ENCODE measurements at regions not wholly inside any gene's neighbourhood (a gene's known extent, or its start where the extent isn't known, plus 50 kb on each side); places are given as distances from the start of the nearest gene placed in this dataset.
"Not testable (repeated sequence)": the region's sequence is repeated elsewhere in the genome, so short reads cannot be mapped to it uniquely, and the experiment has no call there.

DNA sequence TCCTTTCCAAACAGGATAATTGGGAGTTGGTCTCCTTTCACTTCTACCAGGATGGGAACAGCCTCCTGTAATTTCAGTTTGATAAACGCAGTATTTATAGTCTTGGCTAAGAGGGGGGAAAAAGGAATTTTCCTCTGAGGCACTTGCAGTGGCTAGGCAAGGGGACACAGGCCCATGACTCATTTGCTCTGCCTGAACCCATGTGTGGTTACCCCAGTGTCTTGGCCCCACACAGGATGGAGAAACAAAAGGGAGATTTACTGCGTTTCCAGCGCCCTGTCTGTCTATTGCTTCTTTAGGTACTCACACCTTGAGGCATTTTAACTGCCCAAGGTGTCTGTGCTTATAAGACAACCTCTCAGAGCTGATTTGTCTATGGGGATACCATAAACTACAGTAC lies 74.8 kb upstream of the NEDD9 start:
- no peak for DNase-seq (ENCODE audit: low spot score)

DNA sequence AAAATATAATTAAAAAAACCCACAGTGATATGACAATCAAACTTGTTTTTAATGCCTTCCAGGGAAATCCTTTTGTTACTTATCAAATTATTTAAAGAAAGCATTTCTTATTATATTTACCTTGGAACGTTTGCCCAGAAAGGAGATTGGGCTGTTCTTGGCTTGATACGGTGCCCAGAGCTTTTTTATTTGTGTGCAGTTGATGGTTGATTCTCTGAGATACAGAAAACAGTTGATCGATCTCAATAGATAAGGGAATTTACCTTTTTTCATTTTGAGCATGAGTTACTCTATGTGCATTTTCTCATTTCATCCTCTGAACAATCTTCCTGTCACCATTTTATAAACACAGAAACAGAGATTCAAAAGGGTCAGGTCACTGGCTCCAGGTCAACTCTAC lies 72.5 kb upstream of the NEDD9 start:
- ATAC-seq (no peak), DNase-seq (ENCODE audit: low spot score) (no peak)

More for the DNA sequence above, 74.8 kb upstream of the NEDD9 start:
- ATAC-seq: no peak

DNA sequence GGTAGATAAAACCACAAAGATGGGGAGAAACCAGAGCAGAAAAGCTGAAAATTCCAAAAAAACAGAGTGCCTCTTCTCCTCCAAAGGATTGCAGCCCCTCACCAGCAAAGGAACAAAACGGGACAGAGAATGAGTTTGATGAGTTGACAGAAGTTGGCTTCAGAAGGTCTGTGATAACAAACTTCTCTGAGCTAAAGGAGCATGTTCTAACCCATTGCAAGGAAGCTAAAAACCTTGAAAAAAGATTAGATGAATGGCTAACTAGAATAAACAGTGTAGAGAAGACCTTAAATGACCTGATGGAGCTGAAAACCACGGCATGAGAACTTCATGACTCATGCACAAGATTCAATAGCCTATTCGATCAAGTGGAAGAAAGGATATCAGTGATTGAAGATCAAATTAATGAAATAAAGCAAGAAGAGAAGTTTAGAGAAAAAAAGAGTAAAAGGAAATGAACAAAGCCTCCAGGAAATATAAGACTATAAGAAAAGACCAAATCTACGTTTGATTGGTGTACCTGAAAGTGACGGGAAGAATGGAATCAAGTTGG lies 67.5 kb upstream of the NEDD9 start:
- not testable (repeated sequence) for DNase-seq (ENCODE audit: low spot score); ATAC-seq

DNA sequence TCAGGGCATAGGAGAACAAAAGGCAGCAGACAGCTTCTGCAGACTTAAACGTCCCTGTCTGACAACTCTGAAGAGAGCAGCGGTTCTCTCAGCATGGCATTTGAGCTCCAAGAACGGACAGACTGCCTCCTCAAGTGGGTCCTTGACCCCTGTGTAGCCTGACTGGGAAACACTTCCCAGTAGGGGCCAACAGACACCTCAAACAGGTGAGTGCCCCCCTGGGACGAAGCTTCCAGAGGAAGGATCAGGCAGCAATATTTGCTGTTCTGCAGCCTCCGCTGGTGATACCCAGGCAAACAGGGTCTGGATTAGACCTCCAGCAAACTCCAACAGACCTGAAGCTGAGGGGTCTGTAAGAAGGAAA lies 66.9 kb upstream of the NEDD9 start:
- ATAC-seq; DNase-seq (ENCODE audit: low spot score): not testable (repeated sequence)

DNA sequence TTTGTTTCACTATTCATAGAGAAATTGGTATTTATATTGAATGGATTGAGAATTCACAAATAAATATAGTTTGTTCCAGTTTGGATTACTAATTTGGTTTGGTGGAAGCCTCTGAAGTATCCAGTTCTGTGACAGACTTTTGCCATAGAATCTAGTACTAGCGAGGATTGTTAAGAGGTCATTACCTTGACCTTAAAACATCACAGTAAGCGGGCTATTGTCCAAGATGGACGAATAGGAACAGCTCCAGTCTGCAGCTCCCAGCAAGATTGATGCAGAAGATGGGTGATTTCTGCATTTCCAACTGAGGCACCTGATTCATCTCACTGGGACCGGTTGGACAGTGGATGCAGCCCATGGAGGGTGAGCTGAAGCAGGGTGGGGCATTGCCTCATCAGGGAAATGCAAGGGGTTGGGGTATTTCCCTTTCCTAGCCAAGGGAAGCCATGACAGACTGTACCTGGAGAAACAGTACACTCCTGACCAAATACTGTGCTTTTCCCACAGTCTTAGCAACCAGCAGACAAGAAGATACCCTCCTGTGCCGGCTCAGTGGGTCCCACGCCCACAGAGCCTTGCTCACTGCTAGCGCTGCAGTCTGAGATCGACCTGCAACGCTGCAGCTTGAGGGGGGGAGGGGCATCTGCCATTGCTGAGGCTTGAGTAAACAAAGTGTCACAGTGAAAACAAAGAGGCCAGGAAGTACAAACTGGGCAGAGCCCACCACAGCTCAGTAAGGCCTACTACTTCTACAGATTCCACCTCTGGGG lies 66.4 kb upstream of the NEDD9 start:
- DNase-seq (ENCODE audit: low spot score) (peak; percentile 60), ATAC-seq (peak; percentile 85)

DNA sequence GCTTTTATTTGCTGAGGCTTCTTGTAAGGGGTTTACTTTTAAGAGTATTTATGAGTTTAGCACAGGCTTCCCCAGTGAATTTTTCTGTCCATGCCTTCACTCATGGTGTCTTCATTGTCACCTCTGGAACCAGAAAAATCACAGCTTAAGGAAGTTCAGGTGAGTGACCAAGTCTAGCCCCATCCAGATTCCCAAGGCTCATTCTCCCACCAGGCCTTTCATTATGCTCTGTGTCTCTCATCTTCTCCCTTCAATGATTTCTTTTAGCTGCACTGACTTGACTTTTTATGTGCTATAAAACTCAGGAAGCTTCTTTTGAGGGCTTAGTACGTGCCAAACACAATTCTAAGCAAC lies 64.9 kb upstream of the NEDD9 start:
- ATAC-seq: no peak
- no peak for DNase-seq (ENCODE audit: low spot score)

DNA sequence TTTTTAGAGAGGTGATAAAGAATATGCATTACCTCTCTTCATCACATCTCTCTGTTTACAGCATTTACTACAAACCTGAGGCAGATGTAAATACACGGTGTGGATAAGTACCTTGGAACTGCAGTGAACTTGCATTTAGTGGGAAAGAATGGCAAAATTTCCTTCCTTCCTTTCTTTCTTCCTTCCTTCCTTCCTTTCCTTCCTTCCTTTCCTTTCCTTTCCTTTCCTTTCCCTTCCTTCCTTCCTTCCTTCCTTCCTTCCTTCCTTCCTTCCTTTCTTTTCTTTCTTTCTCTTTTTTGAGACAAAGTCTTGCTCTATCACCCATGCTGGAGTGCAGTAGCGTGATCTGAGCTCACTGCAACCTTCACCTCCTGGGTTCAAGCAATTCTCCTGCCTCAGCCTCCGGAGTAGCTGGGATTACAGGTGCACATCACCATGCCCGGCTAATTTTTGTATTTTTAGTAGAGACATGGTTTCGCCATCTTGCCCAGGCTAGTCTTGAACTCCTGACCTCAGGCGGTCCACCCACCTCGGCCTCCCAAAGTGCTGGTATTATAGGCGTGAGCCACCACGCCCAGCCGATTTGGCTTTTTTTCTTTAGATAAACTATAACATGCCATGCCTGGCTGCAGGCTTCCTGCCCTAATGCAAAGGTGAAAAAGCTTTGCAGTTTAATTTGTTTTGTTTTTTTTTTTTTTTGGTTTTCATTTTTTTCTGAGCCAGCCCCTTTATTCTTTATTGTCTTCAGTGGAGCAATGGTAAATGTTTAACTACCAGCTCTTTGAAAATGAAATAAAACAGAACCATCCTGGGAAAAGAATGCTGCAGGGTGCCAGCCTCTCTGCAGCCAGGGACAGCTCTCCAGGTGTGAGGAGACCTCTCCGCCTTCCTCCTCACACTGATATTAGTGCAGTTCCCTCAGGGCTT lies 64.2 kb upstream of the NEDD9 start:
- no peak for DNase-seq (ENCODE audit: low spot score)
- no peak for ATAC-seq

DNA sequence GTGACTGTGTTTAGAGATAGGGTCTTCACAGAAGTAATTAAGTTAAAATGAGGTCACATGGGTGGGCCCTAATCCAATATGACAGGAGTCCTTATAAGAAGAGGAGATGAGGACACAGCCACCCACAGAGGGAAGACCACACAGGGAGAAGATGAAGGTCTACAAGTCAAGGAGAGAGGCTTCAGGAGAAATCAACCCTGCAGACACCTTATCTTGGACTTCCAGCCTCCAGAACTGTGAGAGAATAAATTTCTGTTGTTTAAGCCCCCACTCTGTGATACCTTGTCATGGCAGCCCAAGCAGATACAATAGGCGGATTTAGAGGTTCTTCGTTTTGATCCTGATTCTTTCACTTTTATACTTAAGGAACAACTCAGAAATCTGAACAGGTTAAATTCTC lies 63.5 kb upstream of the NEDD9 start:
- DNase-seq (ENCODE audit: low spot score) (no peak), ATAC-seq (no peak)

DNA sequence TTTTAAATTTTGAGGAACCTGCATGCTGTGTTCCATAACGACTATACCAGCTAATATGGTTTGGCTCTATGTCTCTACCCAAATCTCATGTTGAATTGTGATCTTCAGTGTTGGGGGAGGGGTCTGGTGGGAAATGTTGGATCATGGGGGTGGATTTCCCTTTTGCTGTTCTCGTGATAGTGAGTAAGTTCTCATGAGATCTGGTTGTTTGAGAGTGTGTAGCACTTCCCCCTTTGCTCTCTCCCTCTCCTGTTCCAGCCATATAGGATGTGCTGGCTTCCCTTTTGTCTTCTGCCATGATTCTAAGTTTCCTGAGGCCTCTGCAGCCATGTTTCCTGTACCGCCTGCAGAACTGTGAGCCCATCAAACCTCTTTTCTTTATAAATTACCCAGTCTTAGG lies 61.8 kb upstream of the NEDD9 start:
- DNase-seq (ENCODE audit: low spot score) (no peak), ATAC-seq (no peak)

DNA sequence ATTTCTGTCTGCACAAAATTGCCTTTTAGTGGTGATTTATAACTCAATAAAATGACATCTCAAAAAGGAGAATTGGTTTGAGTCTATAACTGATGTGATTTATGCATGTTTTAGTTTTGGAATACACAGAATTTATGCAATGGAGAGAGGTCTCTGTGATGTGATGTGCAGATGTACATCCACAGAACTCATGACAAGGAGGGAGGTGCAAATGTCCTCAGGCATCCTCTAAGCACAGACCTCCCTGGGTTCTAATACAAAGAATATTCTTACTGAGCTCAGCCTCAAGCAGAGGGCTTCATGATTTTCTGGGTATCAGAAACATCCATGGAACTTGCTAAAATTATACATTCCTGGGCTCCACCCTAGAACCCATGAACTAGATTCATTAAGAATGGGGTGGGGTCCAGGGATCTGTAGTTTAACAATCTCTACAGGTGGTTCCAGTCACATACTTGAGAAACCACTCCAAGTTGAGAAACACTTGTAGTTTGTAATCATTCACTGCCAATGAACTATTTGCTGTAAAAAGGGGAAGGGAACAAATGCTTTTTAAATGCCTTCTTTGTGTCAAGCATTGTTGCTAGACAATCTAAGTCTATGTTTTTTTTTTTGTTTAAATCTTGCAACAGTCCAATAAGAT lies 60.2 kb upstream of the NEDD9 start:
- ATAC-seq (no peak), DNase-seq (ENCODE audit: low spot score) (no peak)

DNA sequence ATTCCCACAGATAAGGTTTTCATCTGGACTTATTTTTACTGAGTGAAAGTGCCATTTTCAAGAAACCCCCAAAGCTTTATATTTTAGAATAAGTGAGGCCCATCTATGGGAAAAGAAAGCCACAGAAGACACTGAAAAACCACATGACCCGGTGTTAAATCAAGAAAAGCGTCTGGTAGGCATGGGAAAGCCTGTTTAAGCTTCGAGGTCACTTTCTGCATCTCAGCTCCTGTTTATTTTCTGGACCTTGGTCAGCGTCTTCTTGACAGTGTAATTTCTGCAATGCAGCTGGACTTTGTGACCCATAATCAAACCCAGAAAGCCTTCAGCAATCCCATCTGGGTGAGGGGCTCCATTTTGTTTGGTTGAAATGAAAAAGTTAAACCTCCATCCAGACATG lies 59.6 kb upstream of the NEDD9 start:
- no peak for DNase-seq (ENCODE audit: low spot score)
- no peak for ATAC-seq

DNA sequence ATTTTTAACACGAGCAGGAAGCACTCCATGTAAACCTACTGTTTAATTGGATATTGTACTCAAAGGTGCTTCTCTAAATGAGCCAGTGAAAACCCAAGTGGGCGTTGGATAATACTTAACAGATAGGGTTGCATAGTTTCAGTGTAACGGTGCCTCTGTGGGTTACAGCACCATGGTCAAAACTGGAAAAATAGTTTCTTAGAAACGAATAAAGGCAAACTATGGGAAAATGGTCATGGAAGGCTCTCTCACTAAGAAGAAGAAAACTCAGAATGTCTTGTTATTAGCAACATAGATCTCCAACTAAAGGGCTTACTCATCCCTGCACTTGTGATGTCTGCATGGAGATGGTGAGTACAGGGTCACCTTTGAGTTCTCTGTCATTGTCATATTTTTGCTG lies 59.1 kb upstream of the NEDD9 start:
- no peak for ATAC-seq
- DNase-seq (ENCODE audit: low spot score): no peak

DNA sequence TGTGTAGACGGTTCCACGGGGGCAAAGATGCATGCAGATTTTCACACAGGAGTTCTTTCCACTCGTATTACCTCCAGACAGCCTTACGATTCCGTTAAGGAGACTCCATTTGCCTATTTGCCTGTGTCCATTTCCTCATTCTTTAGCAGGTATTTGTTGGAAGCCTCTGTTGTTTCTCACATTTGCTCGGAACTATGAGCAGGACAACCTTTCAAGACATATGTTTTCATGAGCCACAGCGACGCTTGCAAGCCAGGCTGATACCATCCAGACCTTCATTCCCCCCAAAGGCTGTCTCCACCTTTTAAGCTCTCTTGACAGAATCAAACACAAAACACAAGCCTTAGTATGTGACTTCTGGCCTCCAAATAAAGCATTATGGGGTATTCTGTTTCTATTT lies 57.6 kb upstream of the NEDD9 start:
- ATAC-seq (no peak), DNase-seq (ENCODE audit: low spot score) (no peak)

DNA sequence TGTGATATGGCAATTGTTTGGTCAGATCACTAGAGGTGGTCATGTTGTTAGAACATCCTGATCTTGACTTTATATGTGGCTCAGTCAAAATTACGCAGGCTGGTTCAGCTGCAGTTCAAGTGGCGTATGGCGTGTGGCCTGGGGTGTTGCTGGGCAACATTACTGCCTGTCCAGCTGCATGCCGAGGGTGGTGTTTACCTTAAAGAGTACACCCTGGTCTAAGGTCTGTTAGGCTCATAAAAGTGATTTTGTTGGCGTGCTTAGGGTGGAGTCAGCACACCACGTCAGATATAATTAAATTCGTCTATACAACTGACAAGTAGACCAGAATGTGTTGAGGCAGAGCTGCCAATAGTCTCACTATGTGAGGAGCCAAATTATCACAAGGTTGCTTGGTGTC lies 55.6 kb upstream of the NEDD9 start:
- ATAC-seq (peak; percentile 35), DNase-seq (ENCODE audit: low spot score) (no peak)

DNA sequence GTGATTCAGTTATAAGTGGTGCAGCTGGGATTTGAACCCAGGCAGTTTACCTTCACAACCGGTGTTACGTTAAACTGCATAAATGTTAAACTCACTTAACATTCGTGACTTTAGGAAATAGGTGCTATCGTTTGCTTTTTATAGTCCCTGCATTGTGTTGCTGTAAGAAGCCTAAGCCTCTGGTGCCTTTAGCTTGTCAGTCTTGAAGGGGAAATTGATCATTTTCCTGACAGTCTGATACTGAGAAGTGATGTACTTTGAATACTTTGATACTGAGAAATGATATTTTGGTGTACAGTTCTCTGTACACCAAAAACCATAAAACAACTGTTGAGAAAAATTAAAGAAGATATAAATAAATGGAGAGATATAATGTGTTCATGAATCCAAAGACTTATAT lies 52.5 kb upstream of the NEDD9 start:
- no peak for ATAC-seq
- no peak for DNase-seq (ENCODE audit: low spot score)

DNA sequence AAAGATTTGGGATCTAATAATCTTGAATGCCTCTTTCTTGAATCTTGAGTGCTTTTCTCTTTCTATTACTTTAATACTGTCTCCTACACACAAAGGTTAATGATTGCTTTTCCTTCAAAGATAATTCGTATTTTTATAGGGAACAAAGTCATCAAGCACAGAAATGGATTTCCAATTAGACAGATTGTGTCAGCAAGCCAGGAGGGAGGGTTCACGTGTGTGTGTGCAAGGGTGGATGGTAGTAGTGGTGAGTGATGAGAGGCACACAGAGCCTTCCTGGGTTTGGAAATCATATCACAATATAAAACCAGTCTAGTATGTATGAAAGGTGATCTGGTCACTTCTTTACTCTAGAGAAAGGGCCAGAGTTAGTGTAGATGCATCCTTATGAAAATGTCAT lies 51.2 kb upstream of the NEDD9 start:
- DNase-seq (ENCODE audit: low spot score) (no peak), ATAC-seq (no peak)

DNA sequence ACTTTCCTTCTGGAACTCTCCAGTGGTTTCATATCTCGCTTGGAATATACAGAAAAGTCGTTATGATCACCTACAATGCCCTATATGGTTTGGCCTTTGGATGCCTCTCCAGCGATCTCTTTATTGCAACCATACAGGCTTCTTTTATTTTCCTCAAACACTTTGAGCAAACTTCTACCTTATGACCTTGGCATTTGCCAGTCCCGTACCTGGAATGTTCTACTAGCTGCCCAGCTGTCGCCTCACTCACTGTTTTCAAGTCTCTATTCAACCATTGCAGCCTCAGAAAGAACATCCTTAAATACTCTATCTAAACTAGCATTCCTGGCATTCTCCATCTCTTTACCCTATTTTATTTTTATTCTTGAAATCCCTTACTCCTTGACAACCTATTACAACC lies 50.4 kb upstream of the NEDD9 start:
- DNase-seq (ENCODE audit: low spot score): no peak
- ATAC-seq: no peak

All from left lobe of liver (tissue), 2 donors.